ENCODE measurements at regions not wholly inside any gene's neighbourhood (a gene's known extent, or its start where the extent isn't known, plus 50 kb on each side); places are given as distances from the start of the nearest gene placed in this dataset.

DNA sequence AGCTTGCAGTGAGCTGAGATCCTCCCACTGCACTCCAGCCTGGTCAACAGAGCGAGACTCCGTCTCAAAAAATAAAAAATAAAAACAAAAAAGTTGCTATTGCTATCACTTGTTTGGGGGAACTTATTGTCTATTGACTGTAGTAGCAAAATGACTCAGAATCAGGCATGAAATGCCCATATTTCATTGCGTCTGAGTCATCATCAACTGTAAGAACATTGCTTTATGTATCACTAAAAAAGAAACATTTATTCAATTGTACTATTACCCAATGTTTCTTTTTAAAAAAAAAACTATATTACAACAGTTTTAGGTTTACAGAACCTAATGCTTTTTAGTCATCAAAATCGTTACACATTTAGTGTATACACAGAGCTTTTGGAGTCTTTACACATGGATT is 91.0 kb upstream of the FMN2 start:
- Mint-ChIP-seq H3K9me3 (peaks cover 3% of the 10 kb centered on the region), H3K4me1 (peaks cover 10% of the 10 kb centered on the region), H3K36me3 (no peaks in the 10 kb centered on the region), H3K27me3 (ENCODE audit: low read depth) (peaks cover 52% of the 10 kb centered on the region), H3K27ac (no peak overlapping the region), H3K4me3 (no peak overlapping the region)
- DNase-seq (ENCODE audit: low spot score in 2 of 2, unreplicated experiment in 2 of 2) = no peak
- TF ChIP-seq, protein P1, sequence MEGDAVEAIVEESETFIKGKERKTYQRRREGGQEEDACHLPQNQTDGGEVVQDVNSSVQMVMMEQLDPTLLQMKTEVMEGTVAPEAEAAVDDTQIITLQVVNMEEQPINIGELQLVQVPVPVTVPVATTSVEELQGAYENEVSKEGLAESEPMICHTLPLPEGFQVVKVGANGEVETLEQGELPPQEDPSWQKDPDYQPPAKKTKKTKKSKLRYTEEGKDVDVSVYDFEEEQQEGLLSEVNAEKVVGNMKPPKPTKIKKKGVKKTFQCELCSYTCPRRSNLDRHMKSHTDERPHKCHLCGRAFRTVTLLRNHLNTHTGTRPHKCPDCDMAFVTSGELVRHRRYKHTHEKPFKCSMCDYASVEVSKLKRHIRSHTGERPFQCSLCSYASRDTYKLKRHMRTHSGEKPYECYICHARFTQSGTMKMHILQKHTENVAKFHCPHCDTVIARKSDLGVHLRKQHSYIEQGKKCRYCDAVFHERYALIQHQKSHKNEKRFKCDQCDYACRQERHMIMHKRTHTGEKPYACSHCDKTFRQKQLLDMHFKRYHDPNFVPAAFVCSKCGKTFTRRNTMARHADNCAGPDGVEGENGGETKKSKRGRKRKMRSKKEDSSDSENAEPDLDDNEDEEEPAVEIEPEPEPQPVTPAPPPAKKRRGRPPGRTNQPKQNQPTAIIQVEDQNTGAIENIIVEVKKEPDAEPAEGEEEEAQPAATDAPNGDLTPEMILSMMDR (IDR thresholded peaks at IDR 0.05; ENCODE audit: unreplicated experiment) = no peak

GRCh38 chr1:240001177-240001740 is 90.4 kb upstream of the FMN2 start:
- Mint-ChIP-seq H3K27me3 (ENCODE audit: low read depth) (peaks cover 47% of the 10 kb centered on the region), H3K36me3 (no peaks in the 10 kb centered on the region), H3K4me3 (no peak overlapping the region), H3K9me3 (peaks cover 3% of the 10 kb centered on the region), H3K4me1 (peaks cover 10% of the 10 kb centered on the region), H3K27ac (no peak overlapping the region)
- TF ChIP-seq, protein P1 (IDR thresholded peaks at IDR 0.05; ENCODE audit: unreplicated experiment) = no peak
- no peak for DNase-seq (ENCODE audit: low spot score in 2 of 2, unreplicated experiment in 2 of 2)

GRCh38 chr1:240004086-240004749 is 87.5 kb upstream of the FMN2 start:
- TF ChIP-seq, protein P1 (IDR thresholded peaks at IDR 0.05; ENCODE audit: unreplicated experiment) = peak; percentile 81
- H3K27ac Mint-ChIP-seq = no peak overlapping the region
- peaks cover 24% of the 10 kb centered on the region for H3K27me3 Mint-ChIP-seq (ENCODE audit: low read depth)
- no peak for DNase-seq (ENCODE audit: low spot score in 2 of 2, unreplicated experiment in 2 of 2)
- no peaks in the 10 kb centered on the region for H3K36me3 Mint-ChIP-seq
- no peak overlapping the region for H3K4me3 Mint-ChIP-seq
- peaks cover 3% of the 10 kb centered on the region for H3K9me3 Mint-ChIP-seq
- H3K4me1 Mint-ChIP-seq = peaks cover 3% of the 10 kb centered on the region

GRCh38 chr1:240005997-240006650 is 85.6 kb upstream of the FMN2 start:
- no peak overlapping the region for H3K27ac Mint-ChIP-seq
- peaks cover 10% of the 10 kb centered on the region for H3K27me3 Mint-ChIP-seq (ENCODE audit: low read depth)
- H3K36me3 Mint-ChIP-seq = no peaks in the 10 kb centered on the region
- no peak for DNase-seq (ENCODE audit: low spot score in 2 of 2, unreplicated experiment in 2 of 2)
- peaks cover 3% of the 10 kb centered on the region for H3K4me1 Mint-ChIP-seq
- H3K9me3 Mint-ChIP-seq = peaks cover 11% of the 10 kb centered on the region
- no peak overlapping the region for H3K4me3 Mint-ChIP-seq
- TF ChIP-seq, protein P1 (IDR thresholded peaks at IDR 0.05; ENCODE audit: unreplicated experiment) = no peak

GRCh38 chr1:240008298-240008697 is 83.4 kb upstream of the FMN2 start:
- H3K27me3 Mint-ChIP-seq (ENCODE audit: low read depth) = peaks cover 4% of the 10 kb centered on the region
- H3K36me3 Mint-ChIP-seq = no peaks in the 10 kb centered on the region
- no peak overlapping the region for H3K27ac Mint-ChIP-seq
- H3K4me1 Mint-ChIP-seq = no peaks in the 10 kb centered on the region
- TF ChIP-seq, protein P1 (IDR thresholded peaks at IDR 0.05; ENCODE audit: unreplicated experiment) = no peak
- no peak for DNase-seq (ENCODE audit: low spot score in 2 of 2, unreplicated experiment in 2 of 2)
- no peak overlapping the region for H3K4me3 Mint-ChIP-seq
- peaks cover 15% of the 10 kb centered on the region for H3K9me3 Mint-ChIP-seq

Measured in mesothelial cell of epicardium (in vitro differentiated cells).